ENCODE measurements at regions not wholly inside any gene's neighbourhood (a gene's known extent, or its start where the extent isn't known, plus 50 kb on each side); places are given as distances from the start of the nearest gene placed in this dataset.

GRCh38 chr4:29121586-29121985 is 1598.6 kb upstream of the PCDH7 start:
- DNase-seq (ENCODE audit: low spot score): no peak
- Mint-ChIP-seq H3K36me3 (ENCODE audit: low read depth) (no peaks in the 10 kb centered on the region), H3K4me1 (ENCODE audit: low read depth) (no peaks in the 10 kb centered on the region), H3K9me3 (no peaks in the 10 kb centered on the region), H3K27ac (no peak overlapping the region), H3K27me3 (ENCODE audit: insufficient read depth) (no peaks in the 10 kb centered on the region), H3K4me3 (no peak overlapping the region)
- intact Hi-C loops (cut with micrococcal nuclease): no loop called here

GRCh38 chr4:29128810-29129209 is 1591.4 kb upstream of the PCDH7 start:
- intact Hi-C loops (cut with micrococcal nuclease): no loop called here
- H3K9me3 Mint-ChIP-seq: peaks cover 7% of the 10 kb centered on the region
- no peak for DNase-seq (ENCODE audit: low spot score)
- H3K27ac Mint-ChIP-seq: no peak overlapping the region
- no peaks in the 10 kb centered on the region for H3K27me3 Mint-ChIP-seq (ENCODE audit: insufficient read depth)
- no peak overlapping the region for H3K4me3 Mint-ChIP-seq
- no peaks in the 10 kb centered on the region for H3K36me3 Mint-ChIP-seq (ENCODE audit: low read depth)
- H3K4me1 Mint-ChIP-seq (ENCODE audit: low read depth): no peaks in the 10 kb centered on the region

GRCh38 chr4:29131304-29131703 is 1588.9 kb upstream of the PCDH7 start:
- Mint-ChIP-seq H3K27ac (no peak overlapping the region), H3K9me3 (peaks cover 11% of the 10 kb centered on the region), H3K36me3 (ENCODE audit: low read depth) (no peaks in the 10 kb centered on the region), H3K4me1 (ENCODE audit: low read depth) (no peaks in the 10 kb centered on the region), H3K27me3 (ENCODE audit: insufficient read depth) (no peaks in the 10 kb centered on the region), H3K4me3 (no peak overlapping the region)
- intact Hi-C loops (cut with micrococcal nuclease): no loop called here
- no peak for DNase-seq (ENCODE audit: low spot score)

- DNase-seq (ENCODE audit: low spot score): no peak
- intact Hi-C loops (cut with micrococcal nuclease): no loop called here
- no peaks in the 10 kb centered on the region for H3K4me1 Mint-ChIP-seq (ENCODE audit: low read depth)
- H3K27ac Mint-ChIP-seq: no peak overlapping the region
- no peak overlapping the region for H3K4me3 Mint-ChIP-seq
- H3K9me3 Mint-ChIP-seq: peaks cover 5% of the 10 kb centered on the region
- H3K27me3 Mint-ChIP-seq (ENCODE audit: insufficient read depth): no peaks in the 10 kb centered on the region
- H3K36me3 Mint-ChIP-seq (ENCODE audit: low read depth): no peaks in the 10 kb centered on the region
Measured at GRCh38 chr4:29142708-29143107, 1577.5 kb upstream of the PCDH7 start.

- no peak overlapping the region for H3K27ac Mint-ChIP-seq
- peaks cover 5% of the 10 kb centered on the region for H3K9me3 Mint-ChIP-seq
- intact Hi-C loops (cut with micrococcal nuclease): no loop called here
- no peaks in the 10 kb centered on the region for H3K36me3 Mint-ChIP-seq (ENCODE audit: low read depth)
- no peaks in the 10 kb centered on the region for H3K4me1 Mint-ChIP-seq (ENCODE audit: low read depth)
- H3K4me3 Mint-ChIP-seq: no peak overlapping the region
- no peaks in the 10 kb centered on the region for H3K27me3 Mint-ChIP-seq (ENCODE audit: insufficient read depth)
- DNase-seq (ENCODE audit: low spot score): no peak
Measured at GRCh38 chr4:29151584-29151983, 1568.6 kb upstream of the PCDH7 start.

GRCh38 chr4:29153642-29154041 is 1566.5 kb upstream of the PCDH7 start:
- Mint-ChIP-seq H3K9me3 (peaks cover 5% of the 10 kb centered on the region), H3K36me3 (ENCODE audit: low read depth) (no peaks in the 10 kb centered on the region), H3K27me3 (ENCODE audit: insufficient read depth) (no peaks in the 10 kb centered on the region), H3K27ac (no peak overlapping the region), H3K4me3 (no peak overlapping the region), H3K4me1 (ENCODE audit: low read depth) (no peaks in the 10 kb centered on the region)
- intact Hi-C loops (cut with micrococcal nuclease): no loop called here
- no peak for DNase-seq (ENCODE audit: low spot score)

- intact Hi-C loops (cut with micrococcal nuclease): no loop called here
- Mint-ChIP-seq H3K4me3 (no peak overlapping the region), H3K9me3 (peaks cover 7% of the 10 kb centered on the region), H3K4me1 (ENCODE audit: low read depth) (no peaks in the 10 kb centered on the region), H3K36me3 (ENCODE audit: low read depth) (no peaks in the 10 kb centered on the region), H3K27ac (no peak overlapping the region), H3K27me3 (ENCODE audit: insufficient read depth) (no peaks in the 10 kb centered on the region)
- DNase-seq (ENCODE audit: low spot score): no peak
Measured at GRCh38 chr4:29175291-29175690, 1544.9 kb upstream of the PCDH7 start.

GRCh38 chr4:29199025-29199424 is 1521.1 kb upstream of the PCDH7 start:
- no peak overlapping the region for H3K27ac Mint-ChIP-seq
- no peaks in the 10 kb centered on the region for H3K27me3 Mint-ChIP-seq (ENCODE audit: insufficient read depth)
- no peaks in the 10 kb centered on the region for H3K9me3 Mint-ChIP-seq
- no peaks in the 10 kb centered on the region for H3K36me3 Mint-ChIP-seq (ENCODE audit: low read depth)
- intact Hi-C loops (cut with micrococcal nuclease): no loop called here
- no peak for DNase-seq (ENCODE audit: low spot score)
- H3K4me3 Mint-ChIP-seq: no peak overlapping the region
- H3K4me1 Mint-ChIP-seq (ENCODE audit: low read depth): no peaks in the 10 kb centered on the region

GRCh38 chr4:29199485-29199884 is 1520.7 kb upstream of the PCDH7 start:
- H3K9me3 Mint-ChIP-seq: no peaks in the 10 kb centered on the region
- DNase-seq (ENCODE audit: low spot score): no peak
- H3K4me1 Mint-ChIP-seq (ENCODE audit: low read depth): no peaks in the 10 kb centered on the region
- intact Hi-C loops (cut with micrococcal nuclease): no loop called here
- H3K27me3 Mint-ChIP-seq (ENCODE audit: insufficient read depth): no peaks in the 10 kb centered on the region
- no peak overlapping the region for H3K27ac Mint-ChIP-seq
- no peak overlapping the region for H3K4me3 Mint-ChIP-seq
- H3K36me3 Mint-ChIP-seq (ENCODE audit: low read depth): no peaks in the 10 kb centered on the region

GRCh38 chr4:29213020-29213419 is 1507.1 kb upstream of the PCDH7 start:
- Mint-ChIP-seq H3K4me1 (ENCODE audit: low read depth) (no peaks in the 10 kb centered on the region), H3K27ac (no peak overlapping the region), H3K9me3 (peaks cover 11% of the 10 kb centered on the region), H3K27me3 (ENCODE audit: insufficient read depth) (no peaks in the 10 kb centered on the region), H3K4me3 (no peak overlapping the region), H3K36me3 (ENCODE audit: low read depth) (no peaks in the 10 kb centered on the region)
- DNase-seq (ENCODE audit: low spot score): no peak
- intact Hi-C loops (cut with micrococcal nuclease): no loop called here

GRCh38 chr4:29220761-29221160 is 1499.4 kb upstream of the PCDH7 start:
- Mint-ChIP-seq H3K36me3 (ENCODE audit: low read depth) (no peaks in the 10 kb centered on the region), H3K27ac (no peak overlapping the region), H3K27me3 (ENCODE audit: insufficient read depth) (no peaks in the 10 kb centered on the region), H3K4me1 (ENCODE audit: low read depth) (no peaks in the 10 kb centered on the region), H3K9me3 (peaks cover 5% of the 10 kb centered on the region), H3K4me3 (no peak overlapping the region)
- no peak for DNase-seq (ENCODE audit: low spot score)
- intact Hi-C loops (cut with micrococcal nuclease): no loop called here

- H3K27me3 Mint-ChIP-seq (ENCODE audit: insufficient read depth): no peaks in the 10 kb centered on the region
- H3K4me3 Mint-ChIP-seq: no peak overlapping the region
- H3K9me3 Mint-ChIP-seq: peaks cover 8% of the 10 kb centered on the region
- intact Hi-C loops (cut with micrococcal nuclease): no loop called here
- DNase-seq (ENCODE audit: low spot score): no peak
- H3K4me1 Mint-ChIP-seq (ENCODE audit: low read depth): no peaks in the 10 kb centered on the region
- no peaks in the 10 kb centered on the region for H3K36me3 Mint-ChIP-seq (ENCODE audit: low read depth)
- no peak overlapping the region for H3K27ac Mint-ChIP-seq
Measured at GRCh38 chr4:29224911-29225310, 1495.3 kb upstream of the PCDH7 start.

- peaks cover 21% of the 10 kb centered on the region for H3K9me3 Mint-ChIP-seq
Measured at GRCh38 chr4:29240641-29241040, 1479.5 kb upstream of the PCDH7 start.

GRCh38 chr4:29243054-29243453 is 1477.1 kb upstream of the PCDH7 start:
- Mint-ChIP-seq H3K27me3 (ENCODE audit: insufficient read depth) (no peaks in the 10 kb centered on the region), H3K27ac (no peak overlapping the region), H3K36me3 (ENCODE audit: low read depth) (no peaks in the 10 kb centered on the region), H3K9me3 (peaks cover 14% of the 10 kb centered on the region), H3K4me3 (no peak overlapping the region), H3K4me1 (ENCODE audit: low read depth) (no peaks in the 10 kb centered on the region)
- no peak for DNase-seq (ENCODE audit: low spot score)
- intact Hi-C loops (cut with micrococcal nuclease): no loop called here

More at GRCh38 chr4:29240641-29241040, 1479.5 kb upstream of the PCDH7 start:
- H3K4me1 Mint-ChIP-seq (ENCODE audit: low read depth): no peaks in the 10 kb centered on the region
- H3K36me3 Mint-ChIP-seq (ENCODE audit: low read depth): no peaks in the 10 kb centered on the region
- H3K27me3 Mint-ChIP-seq (ENCODE audit: insufficient read depth): no peaks in the 10 kb centered on the region
- intact Hi-C loops (cut with micrococcal nuclease): no loop called here
- no peak overlapping the region for H3K4me3 Mint-ChIP-seq
- DNase-seq (ENCODE audit: low spot score): no peak
- no peak overlapping the region for H3K27ac Mint-ChIP-seq
